Endometrium (tissue), 2 donors: ENCODE measurements at regions not wholly inside any gene's neighbourhood (a gene's known extent, or its start where the extent isn't known, plus 50 kb on each side); places are given as distances from the start of the nearest gene placed in this dataset.
A peak's percentile ranks its signal among the peaks of the same experiment; 100 is the strongest.

Source experiments
- FAIRE-seq: peaks from 2 replicates; lab custom pipeline; 2012; peaks lifted over from hg19 to GRCh38; lab: Jason Lieb, UNC
- donor health status: control.
- donor health status: control.

DNA sequence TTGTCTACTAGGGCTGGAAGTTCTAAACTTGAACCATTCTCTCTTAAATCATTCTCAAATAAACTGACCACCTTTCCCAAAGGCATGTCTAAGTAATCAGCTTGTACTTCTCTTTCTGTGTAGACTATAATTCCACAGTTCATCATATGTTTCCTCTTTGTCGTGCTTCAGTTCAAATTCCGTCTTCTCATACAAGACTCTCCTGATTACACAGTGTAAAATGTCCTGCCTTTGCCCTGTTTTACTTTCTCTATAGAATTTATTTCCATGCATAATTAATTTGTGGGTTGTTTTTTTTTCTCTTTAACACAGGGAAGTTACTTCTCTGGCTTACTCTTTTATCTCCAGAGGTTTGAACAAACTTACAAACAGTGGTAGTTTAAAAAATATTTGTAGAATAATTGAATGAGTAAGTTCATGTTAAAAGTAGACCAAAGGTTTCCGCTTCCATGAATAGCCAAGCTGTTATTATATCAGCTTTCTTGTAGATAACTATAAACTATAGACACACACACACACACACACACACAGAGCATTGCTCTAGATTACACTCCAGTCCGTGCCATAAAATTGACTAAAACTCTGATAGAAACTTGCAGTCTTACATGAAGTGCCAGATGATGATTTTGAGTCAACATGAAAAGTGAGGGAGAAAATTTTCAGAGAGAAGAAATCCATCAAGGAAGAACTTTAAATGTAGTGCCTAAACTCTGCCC lies 119.0 kb downstream of the SUCNR1 start:
- no peak for FAIRE-seq

DNA sequence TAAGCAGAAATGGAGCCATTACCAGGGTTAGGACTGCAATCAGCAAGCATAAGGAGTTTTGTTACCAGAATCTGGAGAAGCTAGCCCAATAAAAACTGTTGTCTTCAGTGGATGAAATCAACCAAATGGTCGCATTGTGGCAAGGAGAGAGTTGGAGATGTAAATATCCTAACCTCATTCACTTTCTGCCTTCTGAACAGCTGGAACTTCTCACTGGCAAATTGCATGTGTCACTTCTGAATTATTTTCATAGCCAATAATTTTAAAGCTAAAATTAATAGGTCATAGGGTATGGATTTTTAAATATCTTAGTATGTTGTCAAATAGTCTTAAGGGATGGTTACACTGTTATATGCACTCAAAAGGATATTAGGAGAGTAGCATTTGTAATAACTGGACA lies 121.6 kb downstream of the SUCNR1 start:
- FAIRE-seq, result no peak

DNA sequence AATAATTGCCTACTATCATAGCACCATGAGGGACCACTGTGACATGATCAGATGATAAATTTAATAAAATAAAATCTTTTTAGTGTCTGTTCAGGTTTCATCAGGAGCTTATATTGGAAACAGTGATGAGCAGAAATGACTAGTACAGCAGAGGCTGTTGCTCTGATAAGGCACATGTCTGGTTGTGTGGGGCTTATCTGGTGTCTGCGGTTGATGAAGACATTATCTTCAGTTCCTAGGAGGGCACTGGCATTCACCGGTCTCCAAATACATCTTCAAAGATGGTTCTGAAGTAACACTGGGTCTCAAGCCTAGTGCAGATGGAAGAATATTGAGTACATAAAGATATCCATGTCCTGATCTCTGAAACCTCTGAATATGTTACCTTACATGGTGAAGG lies 125.3 kb downstream of the SUCNR1 start:
- FAIRE-seq, result no peak

- no peak for FAIRE-seq
Observed at GRCh38 chr3:151999936-152000335, 126.5 kb downstream of the SUCNR1 start.

GRCh38 chr3:152011812-152012735 lies 138.6 kb downstream of the SUCNR1 start:
- no peak for FAIRE-seq

DNA sequence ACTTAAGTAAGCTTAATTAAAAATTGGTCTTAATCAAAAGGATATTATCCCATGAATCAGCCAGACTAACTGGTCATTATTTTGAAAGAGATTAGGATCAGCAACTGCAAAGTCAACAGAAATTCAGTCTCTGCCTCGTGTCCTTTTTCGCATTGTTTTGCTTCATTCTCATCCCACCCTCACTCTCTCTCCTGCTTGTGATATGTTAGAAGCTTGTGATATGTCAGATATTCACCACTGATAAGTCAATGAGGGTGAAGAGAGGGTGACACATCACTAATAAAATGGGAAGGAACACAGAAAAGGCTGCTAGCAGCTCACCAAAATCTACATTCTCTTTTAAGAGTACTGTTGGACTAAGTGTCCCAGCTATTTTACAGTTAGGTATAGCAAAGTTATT lies 146.1 kb downstream of the SUCNR1 start:
- no peak for FAIRE-seq

DNA sequence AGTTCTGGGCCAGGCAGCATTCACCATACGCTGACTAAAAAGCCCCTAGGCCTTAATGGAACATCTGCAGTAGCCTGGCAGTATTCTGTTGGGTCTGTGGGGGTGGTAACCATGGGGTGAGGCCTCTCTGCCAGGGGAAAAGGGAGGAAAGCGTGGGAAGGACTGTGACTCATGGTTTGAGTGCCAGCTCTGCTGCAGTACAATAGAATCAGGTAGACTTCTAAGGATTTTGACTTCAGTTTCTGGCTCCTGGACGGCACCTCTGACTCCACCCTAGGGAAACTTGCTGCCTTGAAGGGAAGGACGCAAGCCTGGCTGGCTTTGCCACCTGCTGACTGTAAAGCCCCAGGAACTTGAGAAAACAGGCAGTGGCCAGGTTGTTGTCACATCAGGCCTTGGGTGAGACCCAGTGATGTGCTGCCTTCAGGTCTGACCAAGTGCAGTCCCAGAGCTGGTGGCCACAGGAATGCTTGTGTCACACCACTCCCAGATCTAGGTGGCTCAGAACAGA lies 148.6 kb downstream of the SUCNR1 start:
- no peak for FAIRE-seq

- peak; percentile 71 for FAIRE-seq
Observed at GRCh38 chr3:152026033-152026556, 152.7 kb downstream of the SUCNR1 start.

- no peak for FAIRE-seq
Observed at GRCh38 chr3:152030320-152030719, 156.9 kb downstream of the SUCNR1 start.

DNA sequence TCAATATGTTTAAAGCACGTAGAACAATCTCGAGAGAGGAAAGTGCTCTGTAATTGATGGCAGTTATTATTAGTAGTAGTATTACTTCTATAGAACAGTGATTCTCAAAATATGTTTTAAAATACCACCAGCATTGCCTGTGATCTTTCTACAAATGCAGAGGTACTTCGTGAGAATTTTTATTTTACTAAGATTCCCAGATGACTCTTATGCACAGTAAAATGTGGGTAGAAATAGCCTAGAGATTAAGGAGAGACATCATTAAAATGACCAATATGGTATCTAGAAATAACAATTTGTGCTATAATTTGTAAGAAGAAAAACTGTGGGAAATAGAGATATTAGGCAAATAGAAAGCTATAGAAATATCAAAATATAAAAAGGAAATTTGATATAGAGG lies 157.9 kb downstream of the SUCNR1 start:
- no peak for FAIRE-seq

DNA sequence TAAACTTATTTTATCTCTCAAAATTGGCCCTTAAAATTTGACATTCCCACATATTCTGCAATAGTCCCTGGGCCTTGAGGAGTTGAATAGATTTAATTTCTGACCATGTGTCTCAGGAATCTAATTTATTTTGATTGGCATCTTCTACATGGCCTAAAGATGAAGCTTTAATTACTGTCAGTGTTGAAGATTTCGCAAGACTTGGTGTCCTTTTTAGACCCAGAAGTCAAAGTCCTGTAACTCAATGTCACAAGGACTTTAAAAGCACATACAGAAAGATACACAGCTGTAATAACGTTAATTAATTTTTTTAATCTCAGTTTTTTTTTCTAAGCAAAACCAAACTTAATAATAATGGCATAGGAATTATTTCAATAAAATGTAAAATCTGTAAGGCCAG lies 163.9 kb downstream of the SUCNR1 start:
- peak; percentile 4 for FAIRE-seq

DNA sequence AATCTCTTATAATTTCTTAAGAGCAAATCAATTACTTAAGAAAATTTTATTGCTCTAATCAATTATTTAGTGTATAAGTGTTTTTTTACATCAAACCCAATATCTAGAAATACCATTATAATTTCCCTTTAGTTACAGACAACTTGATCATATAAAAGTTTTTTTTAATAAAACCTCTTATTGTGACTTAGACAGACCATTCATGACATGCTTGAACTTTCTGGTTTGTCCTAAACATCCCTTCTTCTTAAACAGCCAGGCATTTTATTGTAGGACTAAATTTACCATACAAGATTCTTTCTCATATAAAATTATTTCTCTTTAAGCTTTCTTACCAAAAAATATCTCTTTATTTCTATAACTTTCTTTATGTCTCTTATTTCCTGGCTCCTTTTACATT lies 164.5 kb downstream of the SUCNR1 start:
- no peak for FAIRE-seq

DNA sequence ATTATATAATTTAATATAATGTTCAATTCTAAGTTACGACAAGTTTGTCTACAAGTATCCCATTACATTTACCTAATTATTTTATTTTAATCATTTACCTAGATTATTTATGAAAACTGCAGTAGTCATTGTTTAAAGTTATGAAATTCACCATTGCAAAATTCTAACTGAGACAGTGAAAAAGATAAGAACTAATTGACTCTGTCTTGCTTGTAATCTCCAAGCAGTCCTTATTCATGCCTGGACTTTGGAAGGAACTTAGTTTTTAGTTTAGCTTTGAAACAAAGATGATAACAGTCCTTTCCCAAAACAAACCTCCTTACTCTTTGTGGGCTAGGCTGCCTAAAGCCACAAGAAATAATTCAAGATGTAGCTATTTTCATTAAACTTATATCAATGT lies 165.0 kb downstream of the SUCNR1 start:
- FAIRE-seq, result peak; percentile 29

GRCh38 chr3:152039887-152040286 lies 166.4 kb downstream of the SUCNR1 start:
- FAIRE-seq, result no peak

- FAIRE-seq, result no peak
Observed at GRCh38 chr3:152040319-152040718, 166.9 kb downstream of the SUCNR1 start.

GRCh38 chr3:152043620-152044019 lies 170.2 kb downstream of the SUCNR1 start:
- no peak for FAIRE-seq

DNA sequence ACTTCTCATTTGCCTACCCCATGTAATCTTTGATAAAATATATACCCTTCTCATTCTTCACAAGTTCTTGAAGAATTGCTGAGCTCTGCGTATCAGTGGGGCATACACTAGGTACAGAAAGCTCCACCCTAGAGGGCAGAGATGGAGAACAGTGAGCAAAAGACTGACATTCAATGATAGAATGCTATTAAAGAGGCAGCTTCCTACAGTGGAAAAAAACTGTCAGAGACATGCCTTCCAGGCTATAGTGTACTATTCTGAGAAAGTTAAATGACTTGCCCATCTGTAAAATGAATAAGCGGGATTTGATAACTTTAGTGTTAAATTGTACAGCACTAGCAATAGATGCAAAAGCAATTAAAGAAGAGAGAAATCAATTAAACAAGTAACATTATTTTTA lies 172.8 kb downstream of the SUCNR1 start:
- no peak for FAIRE-seq

DNA sequence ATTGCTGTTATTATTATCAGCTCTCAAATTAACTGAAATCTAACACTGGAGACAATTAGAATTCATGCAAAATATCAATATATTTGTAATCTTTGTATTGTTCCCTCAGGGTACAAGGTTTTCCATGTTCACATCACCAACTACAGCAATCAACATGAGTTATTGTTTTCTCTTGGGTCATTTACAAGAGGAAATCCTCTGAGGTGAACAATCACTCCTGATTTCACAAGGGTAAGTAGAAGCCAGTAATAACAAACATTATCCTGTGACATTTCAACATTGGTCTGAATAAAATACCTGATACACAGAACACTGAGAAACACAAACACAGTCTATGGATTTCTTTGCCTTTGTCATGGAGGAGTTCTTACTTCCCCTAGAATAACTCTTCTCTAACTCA lies 174.0 kb downstream of the SUCNR1 start:
- no peak for FAIRE-seq

- FAIRE-seq, result no peak
Observed at GRCh38 chr3:152048831-152049230, 175.4 kb downstream of the SUCNR1 start.

DNA sequence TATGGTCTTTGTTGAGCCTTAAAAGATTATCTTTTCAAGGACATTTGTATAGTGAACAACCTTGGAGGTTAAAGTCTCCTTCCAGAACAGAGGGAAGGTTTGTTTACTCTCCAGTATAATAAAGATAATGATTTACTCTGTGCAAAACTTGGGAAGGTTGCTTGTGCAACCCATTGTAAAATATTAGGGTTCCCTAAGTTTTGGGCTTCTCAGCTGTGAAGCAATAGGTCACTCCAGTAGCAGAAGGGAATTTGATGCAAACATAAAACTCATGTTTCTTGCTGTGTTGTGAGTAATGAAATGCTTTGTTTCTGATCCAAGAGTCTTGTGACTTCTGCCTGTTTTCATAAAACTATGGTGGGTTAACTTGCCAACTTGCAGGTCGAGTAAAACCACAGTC lies 177.5 kb downstream of the SUCNR1 start:
- no peak for FAIRE-seq

DNA sequence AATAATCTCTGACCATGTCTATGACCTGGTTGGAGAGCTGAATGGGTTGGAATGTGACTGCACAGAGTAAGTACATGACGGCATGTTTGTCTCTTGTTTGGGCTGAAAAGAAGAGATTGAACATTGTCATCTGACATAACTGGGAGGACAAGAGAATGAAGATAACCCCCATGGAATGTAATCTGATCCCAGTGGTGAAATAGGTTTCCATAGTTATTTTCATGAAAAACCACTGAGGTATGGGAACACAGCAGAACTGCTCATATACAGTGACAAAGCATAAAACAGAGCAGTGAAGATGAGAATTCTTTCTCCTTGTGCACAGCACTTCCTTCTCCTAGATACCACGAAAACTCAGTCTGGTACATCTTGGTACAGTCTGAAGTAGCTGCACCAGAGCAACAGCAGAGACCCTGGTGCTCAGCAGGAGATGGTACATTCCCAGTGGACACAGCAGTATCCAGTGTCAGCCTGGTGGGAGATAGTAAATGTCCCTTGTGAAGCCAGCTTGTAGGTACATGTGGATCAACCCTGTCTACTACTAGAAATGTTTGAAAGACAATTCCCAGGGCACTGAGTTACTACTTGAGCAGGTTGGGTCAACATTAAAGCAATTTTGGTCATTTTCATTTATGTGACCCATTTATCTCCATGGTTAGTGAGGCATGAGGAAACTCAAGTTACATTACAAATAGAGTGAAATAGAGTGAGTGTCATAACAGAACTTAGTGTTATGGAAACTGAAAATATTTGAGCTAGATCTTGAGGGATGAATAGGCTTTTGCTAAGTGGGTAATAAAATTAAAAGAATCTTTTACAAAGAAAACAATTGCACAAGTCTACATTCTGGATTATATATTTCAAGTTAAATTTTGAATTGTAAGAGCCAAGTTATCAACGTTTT lies 178.3 kb downstream of the SUCNR1 start:
- FAIRE-seq, result peak; percentile 66

GRCh38 chr3:152053866-152054265 lies 180.4 kb downstream of the SUCNR1 start:
- no peak for FAIRE-seq
